ENCODE measurements at regions not wholly inside any gene's neighbourhood (a gene's known extent, or its start where the extent isn't known, plus 50 kb on each side); places are given as distances from the start of the nearest gene placed in this dataset.
"Not testable (repeated sequence)": the region's sequence is repeated elsewhere in the genome, so short reads cannot be mapped to it uniquely, and the experiment has no call there.

- DNase-seq: no peak
These were observed 101.8 kb downstream of the NUFIP1 start for GRCh38 chr13:44887515-44887914.

- DNase-seq: no peak
These were observed 105.1 kb downstream of the NUFIP1 start for GRCh38 chr13:44884076-44884729.

DNA sequence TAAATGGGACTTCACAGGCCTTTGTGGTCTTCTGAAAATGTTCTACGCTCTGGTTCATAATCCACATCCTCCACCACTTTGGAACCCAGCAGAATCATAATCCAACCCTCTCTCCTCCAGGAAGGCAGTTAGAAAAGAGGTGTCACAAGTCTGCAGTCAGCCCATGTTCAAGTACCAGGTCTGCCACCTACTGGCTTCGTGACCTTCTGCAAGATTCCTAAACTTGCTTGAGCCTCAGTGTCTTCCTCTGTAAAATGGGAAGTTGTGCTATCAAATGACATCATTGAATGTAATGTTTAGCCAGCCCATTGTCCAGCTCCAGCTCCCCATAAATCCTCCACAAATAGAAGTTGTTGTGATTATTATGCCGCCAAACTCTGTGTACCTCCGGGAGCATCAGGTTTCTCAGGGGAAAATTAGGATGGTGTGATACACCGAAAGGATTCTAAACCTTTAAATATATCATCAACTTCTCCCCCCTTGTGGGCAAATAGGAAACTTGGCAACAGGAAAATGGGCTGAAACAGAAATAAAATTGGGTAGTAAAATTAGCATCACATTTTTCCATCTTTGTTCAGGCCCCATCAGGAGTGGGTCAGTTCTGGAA lies 109.7 kb downstream of the NUFIP1 start:
- peak; percentile 57 to 65 (median 65) for DNase-seq

GRCh38 chr13:44876782-44877324 lies 112.4 kb downstream of the NUFIP1 start:
- DNase-seq: peak in 1 of 3 donors; percentile 19

DNA sequence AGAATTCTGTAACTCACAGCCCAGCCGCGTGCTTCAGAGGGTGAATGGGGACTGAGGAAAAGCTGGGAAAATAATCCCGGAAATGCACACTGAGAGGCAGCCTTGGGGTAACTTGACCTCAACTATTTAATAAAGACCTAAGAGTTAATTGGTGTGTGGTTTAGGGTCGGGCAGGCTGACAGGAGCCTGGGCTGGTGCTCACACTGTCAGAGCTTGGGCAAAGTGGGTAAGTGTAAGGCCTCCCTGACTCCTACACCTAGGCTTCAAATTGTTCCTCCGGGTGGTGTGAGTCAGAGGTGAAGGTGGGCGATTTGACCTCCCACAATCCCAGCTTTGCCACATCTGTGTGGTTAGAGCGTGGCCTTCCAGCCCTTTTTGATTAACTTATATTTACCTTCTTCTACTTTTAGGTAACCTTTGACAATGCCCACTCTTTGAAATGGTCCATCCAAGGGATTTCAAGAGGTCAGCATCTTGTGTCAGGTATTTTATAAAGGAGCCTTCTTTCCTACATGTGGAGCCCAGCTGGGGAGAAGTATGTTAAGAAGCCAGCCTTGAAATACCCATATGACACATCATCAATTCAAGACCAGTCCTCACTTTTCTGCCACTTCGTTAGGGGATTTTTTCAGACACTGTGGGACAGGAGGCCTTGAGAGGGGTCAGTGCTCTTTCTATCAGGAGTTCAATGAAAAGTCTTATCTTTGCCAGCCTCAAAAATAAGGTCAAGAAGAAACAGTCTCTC lies 114.2 kb downstream of the NUFIP1 start:
- DNase-seq: peak in 1 of 3 donors; percentile 18

DNA sequence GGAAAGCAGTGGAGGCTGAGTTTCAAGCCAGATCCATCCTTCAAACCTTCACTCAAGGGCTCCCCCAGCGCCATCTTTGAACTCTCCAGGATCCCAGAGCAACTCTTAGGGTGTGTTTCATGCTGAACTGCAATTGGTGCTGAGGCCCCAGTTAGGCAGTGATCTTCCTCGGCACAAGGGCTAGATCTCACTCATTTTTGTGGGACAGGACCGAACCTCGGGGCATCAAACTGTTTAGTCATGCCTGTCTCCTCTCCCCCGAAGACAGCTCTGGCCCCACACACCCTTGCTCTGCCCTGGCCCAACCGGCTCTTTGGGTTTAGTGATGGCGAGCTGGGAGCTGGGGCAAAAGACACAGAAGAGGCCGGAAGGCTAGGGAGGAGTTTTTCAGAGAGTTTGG lies 115.1 kb downstream of the NUFIP1 start:
- DNase-seq: no peak

GRCh38 chr13:44873461-44873860 lies 115.8 kb downstream of the NUFIP1 start:
- DNase-seq: no peak

DNA sequence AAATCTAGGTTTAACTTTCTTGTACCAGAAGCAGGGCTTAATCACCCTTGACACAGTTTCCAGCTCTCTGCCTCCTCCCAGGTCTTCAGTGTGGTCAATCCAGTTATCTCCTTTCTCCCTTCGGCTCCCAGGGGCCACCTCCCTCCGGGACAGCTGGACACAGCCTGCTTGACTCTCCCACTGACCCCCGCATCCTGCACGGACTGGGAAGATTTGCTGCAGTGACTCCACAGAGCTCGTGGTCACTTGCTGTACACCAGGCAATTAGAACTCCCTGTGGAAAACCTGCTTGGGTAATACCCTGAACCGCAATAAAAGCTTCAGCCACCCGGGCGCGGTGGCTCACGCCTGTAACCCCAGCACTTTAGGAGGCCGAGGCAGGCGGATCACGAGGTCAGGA lies 116.5 kb downstream of the NUFIP1 start:
- no peak for DNase-seq

DNA sequence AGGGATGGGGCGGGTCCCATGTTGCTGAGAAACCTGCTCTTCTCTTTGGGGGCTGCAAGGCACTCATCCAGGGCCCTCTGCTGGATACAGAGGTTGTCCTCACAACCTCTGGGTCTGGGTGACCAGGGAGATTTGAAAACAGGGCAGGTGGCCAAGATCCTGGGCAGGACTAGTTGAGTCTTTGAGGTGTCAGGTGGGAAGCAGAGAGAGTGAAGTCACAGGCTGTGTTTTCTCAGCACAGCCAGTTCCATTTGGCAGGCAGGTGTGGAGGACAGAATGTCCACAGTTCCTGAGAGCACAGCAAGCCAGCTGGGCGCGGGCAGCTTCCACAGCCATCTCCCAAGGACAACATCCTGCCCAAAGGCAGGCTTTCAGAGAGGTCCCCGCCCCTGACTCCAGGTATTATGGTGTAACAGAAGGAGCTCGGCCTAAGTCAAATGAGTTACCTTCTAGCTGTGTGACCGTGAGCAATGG lies 118.8 kb downstream of the NUFIP1 start:
- no peak for DNase-seq

DNA sequence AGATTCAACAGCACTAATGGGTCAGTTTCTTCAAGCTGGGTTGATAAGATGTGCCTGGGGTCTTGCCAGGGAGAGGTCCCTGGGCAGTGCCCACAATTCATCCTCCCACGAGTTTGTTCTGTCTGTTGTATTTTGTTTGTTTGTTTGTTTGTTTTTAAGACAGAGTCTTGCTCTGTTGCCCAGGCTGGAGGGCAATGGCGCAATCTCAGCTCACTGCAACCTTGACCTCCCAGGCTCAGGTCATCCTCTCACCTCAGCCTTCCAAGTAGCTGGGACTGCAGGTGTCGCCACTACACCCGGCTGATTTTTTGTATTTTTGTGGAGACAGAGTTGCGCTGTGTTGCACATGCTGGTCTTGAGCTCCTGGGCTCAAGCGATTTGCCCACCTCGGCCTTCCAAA lies 120.1 kb downstream of the NUFIP1 start:
- DNase-seq: no peak

- DNase-seq: no peak
These were observed 120.9 kb downstream of the NUFIP1 start for GRCh38 chr13:44868397-44868796.

DNA sequence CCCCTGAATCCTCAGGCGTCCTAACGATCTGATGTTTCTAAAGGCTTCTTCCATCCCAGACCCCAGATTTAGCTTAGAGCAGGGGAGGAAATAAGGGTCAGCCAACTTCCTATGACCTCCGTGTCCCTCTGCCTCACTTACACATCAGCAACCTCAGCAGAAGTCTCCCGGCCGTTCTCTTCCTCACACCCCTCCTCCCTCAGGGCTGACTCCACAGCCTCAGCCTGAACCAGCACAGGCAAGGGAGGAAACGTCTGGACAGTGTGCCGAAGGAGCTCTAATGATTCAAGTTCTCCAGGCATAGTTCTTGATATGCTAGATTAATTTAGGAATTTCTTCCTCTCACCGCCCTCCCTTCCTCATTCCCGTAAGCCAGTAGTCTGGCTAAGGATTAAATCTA lies 121.4 kb downstream of the NUFIP1 start:
- DNase-seq: no peak

GRCh38 chr13:44866411-44866911 lies 122.8 kb downstream of the NUFIP1 start:
- DNase-seq: no peak

- no peak for DNase-seq
These were observed 123.4 kb downstream of the NUFIP1 start for GRCh38 chr13:44865722-44866410.

DNA sequence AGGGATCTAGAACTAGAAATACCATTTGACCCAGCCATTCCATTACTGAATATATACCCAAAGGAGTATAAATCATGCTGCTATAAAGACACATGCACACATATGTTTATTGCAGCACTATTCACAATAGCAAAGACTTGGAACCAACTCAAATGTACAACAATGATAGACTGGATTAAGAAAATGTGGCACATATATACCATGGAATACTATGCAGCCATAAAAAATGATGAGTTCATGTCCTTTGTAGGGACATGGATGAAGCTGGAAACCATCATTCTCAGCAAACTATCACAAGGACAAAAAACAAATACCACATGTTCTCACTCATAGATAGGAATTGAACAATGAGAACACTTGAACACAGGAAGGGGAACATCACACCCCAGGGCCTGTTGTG lies 125.6 kb downstream of the NUFIP1 start:
- not testable (repeated sequence) for DNase-seq

DNA sequence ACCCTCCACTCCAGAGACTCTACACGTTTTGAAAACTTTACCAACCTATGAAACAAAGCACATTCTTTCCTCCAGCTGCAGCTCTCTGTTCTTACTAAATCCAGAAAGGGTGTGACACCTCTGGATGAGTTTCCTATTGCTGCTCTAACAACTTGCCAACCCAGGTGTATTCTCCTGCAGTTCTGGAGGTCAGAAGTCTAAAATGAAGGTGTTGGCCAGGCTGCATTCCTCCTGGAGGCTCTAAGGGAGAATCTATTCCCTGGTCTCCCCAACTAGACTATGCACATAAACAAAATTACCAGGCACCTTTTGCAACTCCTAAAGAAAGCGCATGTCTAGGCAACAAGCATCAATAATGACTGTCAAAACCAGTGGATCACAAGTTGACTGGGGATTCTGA lies 128.8 kb downstream of the NUFIP1 start:
- DNase-seq: no peak

DNA sequence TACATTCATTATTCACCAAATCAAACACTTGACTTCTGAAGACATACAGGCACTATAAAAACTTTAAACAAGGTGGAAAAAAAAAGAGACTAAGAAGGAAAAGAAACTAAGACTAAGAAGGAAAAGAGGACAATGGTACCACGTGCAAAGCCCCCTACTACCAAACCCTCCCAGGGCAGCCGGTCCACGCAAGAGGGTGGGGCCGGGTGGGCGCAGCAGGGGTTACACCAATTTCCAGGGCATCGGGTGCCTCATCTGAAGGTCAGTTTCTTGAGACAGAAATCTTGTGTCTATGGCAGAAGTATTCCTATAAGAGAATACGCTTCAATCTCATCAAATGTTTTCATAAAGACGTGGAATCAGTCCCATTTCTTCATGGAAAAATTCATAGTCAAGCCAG lies 131.5 kb downstream of the NUFIP1 start:
- no peak for DNase-seq

DNA sequence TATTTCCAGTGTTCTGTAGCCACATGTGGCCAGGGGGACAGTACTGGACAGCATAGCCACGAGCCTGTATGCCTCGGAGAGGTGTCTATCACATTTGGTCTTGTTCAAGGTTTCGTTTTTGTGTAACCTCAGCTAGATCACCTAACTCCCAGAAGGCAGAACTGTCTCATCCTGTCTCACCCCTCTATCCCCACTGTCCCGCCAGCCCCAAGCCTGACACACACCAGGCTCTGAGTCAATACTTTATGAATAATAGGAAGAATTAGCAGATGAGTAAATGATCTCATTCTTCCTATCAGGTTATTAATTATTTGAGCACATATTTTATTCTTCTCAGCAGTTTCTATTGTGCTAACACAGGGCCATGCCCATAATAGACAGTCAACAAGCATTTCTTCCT lies 132.2 kb downstream of the NUFIP1 start:
- DNase-seq: no peak

DNA sequence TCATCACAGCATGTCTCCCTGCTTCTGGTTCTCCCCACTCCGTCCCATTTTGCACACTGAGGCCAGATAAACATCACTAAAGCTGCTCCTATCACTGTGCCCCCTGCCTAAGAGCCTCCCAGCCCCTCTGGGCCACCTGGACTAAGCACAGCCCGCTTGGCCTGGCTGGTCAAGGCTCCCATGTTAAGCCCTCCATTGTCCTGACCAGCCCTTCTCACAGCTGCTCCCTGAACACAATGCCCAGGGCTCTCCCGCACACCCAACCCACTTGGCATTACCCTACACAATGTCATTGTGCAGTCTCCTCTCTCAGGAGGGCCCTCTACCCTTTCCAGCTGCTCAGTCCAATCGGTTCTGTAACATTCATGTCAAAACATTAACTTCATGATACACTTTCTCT lies 133.4 kb downstream of the NUFIP1 start:
- DNase-seq: no peak

DNA sequence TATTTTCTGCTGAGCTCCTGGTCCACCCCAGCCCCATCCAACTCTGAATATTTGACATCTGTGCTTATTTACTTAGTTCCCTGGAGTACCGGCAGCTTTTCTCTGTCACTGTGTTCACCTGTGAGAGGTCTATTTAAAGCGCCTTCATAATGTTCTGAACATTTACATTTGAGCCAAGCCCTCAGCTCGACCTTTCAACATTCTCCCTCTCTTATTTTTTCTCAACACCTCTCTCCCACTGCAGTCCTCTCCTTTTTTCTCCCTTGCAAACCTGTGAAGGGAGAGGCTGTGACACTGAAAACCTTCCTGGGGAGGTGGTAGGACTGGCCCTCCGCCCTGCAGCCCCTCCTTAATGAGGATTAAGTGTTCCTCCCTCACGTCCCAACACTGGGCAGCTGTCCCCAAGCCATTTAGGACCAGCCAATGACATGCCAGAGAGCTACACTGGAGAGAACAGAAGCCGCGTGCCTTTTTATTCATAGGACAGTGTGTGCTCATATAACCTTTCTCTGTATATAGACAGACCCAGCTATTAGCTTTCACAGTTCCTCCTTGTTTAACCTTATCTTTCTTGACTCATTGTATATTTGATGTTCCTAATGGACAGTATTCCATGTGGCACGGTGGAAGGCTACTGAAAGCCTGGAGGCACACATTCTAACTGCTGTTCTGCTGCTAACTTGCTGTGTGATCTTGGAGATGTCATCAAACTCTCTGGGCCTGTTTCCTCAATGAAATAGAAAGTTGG lies 134.8 kb downstream of the NUFIP1 start:
- DNase-seq: no peak

- no peak for DNase-seq
These were observed 135.6 kb downstream of the NUFIP1 start for GRCh38 chr13:44853641-44854040.
